HG03108 (cell line): ENCODE measurements at regions not wholly inside any gene's neighbourhood (a gene's known extent, or its start where the extent isn't known, plus 50 kb on each side); places are given as distances from the start of the nearest gene placed in this dataset.
A peak's percentile ranks its signal among the peaks of the same experiment; 100 is the strongest.

Source experiments
- ATAC-seq: cut with Tn5 transposase; IDR thresholded peaks from one replicate; pipeline ENCODE4 v1.9.1; 2021; ENCODE audit warnings: moderate library complexity; ENCODE audit not compliant: unreplicated experiment

- ATAC-seq: no peak
Measured at GRCh38 chr2:223107825-223108224, 55.8 kb downstream of the KCNE4 start.

GRCh38 chr2:223108351-223109050 is 56.5 kb downstream of the KCNE4 start:
- no peak for ATAC-seq

GRCh38 chr2:223109341-223109740 is 57.4 kb downstream of the KCNE4 start:
- ATAC-seq: no peak

GRCh38 chr2:223113161-223113560 is 61.2 kb downstream of the KCNE4 start:
- no peak for ATAC-seq

- no peak for ATAC-seq
Measured at GRCh38 chr2:223114170-223114569, 62.2 kb downstream of the KCNE4 start.

- ATAC-seq: no peak
Measured at GRCh38 chr2:223114917-223115316, 62.9 kb downstream of the KCNE4 start.

GRCh38 chr2:223117533-223117932 is 65.5 kb downstream of the KCNE4 start:
- ATAC-seq: no peak

GRCh38 chr2:223121283-223121682 is 69.3 kb downstream of the KCNE4 start:
- no peak for ATAC-seq

- no peak for ATAC-seq
Measured at GRCh38 chr2:223122781-223123180, 70.8 kb downstream of the KCNE4 start.

GRCh38 chr2:223123855-223124610 is 72.0 kb downstream of the KCNE4 start:
- no peak for ATAC-seq

GRCh38 chr2:223141606-223142005 is 89.6 kb downstream of the KCNE4 start:
- ATAC-seq: no peak

- ATAC-seq: no peak
Measured at GRCh38 chr2:223142118-223142517, 90.1 kb downstream of the KCNE4 start.

- no peak for ATAC-seq
Measured at GRCh38 chr2:223147431-223147830, 95.4 kb downstream of the KCNE4 start.

GRCh38 chr2:223148516-223148915 is 96.5 kb downstream of the KCNE4 start:
- no peak for ATAC-seq

GRCh38 chr2:223155956-223156355 is 104.0 kb downstream of the KCNE4 start:
- ATAC-seq: no peak

- no peak for ATAC-seq
Measured at GRCh38 chr2:223161873-223162458, 110.0 kb downstream of the KCNE4 start.

- no peak for ATAC-seq
Measured at GRCh38 chr2:223165423-223166214, 113.6 kb downstream of the KCNE4 start.

GRCh38 chr2:223166215-223166493 is 114.2 kb downstream of the KCNE4 start:
- ATAC-seq: no peak

GRCh38 chr2:223166983-223167650 is 115.1 kb downstream of the KCNE4 start:
- ATAC-seq: no peak

- peak; percentile 61 for ATAC-seq
Measured at GRCh38 chr2:223169830-223170605, 118.0 kb downstream of the KCNE4 start.
